LNCAP (cell line): ENCODE measurements at regions not wholly inside any gene's neighbourhood (a gene's known extent, or its start where the extent isn't known, plus 50 kb on each side); places are given as distances from the start of the nearest gene placed in this dataset.

ENCODE experiments used
- TF ChIP-seq, protein P1 (sequence below): fragments of 450-650 bp; IDR thresholded peaks from 2 replicates; pipeline ENCODE4 v1.5.1; 2017; ENCODE audit warnings: mild to moderate bottlenecking

DNA sequence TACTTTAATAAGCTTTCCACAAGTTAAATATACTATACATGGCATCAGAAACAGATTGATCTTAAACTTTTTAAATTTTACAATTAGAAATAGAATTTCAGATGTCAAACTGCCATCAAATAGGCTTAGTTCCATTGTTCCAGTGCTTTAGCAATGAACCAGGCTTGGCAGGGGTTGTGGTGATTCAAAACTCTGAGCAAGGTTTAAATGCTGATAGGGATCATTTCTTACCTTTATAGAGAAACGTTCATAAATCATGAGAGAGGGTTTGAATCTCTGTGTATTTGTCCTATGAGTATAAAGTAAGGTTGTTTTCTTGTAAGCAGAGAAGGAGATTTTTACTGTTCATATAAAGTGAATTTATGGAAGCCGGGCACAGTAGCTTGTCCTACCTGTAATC is 794.5 kb upstream of the TBX3 start:
- TF ChIP-seq, protein P1, sequence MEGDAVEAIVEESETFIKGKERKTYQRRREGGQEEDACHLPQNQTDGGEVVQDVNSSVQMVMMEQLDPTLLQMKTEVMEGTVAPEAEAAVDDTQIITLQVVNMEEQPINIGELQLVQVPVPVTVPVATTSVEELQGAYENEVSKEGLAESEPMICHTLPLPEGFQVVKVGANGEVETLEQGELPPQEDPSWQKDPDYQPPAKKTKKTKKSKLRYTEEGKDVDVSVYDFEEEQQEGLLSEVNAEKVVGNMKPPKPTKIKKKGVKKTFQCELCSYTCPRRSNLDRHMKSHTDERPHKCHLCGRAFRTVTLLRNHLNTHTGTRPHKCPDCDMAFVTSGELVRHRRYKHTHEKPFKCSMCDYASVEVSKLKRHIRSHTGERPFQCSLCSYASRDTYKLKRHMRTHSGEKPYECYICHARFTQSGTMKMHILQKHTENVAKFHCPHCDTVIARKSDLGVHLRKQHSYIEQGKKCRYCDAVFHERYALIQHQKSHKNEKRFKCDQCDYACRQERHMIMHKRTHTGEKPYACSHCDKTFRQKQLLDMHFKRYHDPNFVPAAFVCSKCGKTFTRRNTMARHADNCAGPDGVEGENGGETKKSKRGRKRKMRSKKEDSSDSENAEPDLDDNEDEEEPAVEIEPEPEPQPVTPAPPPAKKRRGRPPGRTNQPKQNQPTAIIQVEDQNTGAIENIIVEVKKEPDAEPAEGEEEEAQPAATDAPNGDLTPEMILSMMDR, result no peak

DNA sequence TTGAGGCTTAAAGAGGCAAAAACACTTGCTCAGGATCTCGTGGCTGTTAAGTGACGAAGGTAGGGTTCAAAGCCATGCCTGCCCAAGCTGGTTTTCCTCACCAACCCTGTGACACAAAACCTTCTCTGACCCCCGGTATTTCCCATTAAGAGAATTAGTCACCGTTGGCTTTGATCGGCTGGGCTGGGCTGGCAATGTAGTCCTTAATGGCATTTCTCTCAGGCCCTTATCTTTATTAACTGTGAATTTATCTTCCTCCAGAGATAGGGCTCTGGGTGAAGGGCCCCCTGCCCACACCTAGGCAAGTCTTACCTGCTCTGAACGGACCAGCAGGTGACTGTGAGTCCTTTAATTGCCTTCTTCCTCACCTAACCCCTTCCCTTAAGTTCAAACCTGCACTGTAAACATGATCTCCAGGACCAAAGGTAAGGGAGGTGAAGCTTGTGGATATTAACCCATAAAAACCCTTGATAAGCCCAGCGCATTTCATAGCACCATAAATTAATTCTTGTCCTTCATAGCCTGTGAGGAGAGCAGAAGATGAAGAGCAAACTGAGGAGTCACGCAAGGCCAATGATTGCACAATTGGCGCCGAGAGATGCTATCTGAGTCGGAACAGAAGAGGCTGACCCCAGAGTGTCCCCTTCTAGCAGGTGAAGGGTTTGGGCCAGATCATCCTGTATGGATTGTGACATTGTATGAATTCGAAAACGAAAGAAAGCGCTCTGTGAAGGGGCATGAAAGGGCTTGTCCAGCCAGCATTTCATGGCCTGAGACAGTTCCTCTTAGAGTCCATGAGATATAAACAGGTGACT is 790.8 kb upstream of the TBX3 start:
- TF ChIP-seq, protein P1, result no peak

DNA sequence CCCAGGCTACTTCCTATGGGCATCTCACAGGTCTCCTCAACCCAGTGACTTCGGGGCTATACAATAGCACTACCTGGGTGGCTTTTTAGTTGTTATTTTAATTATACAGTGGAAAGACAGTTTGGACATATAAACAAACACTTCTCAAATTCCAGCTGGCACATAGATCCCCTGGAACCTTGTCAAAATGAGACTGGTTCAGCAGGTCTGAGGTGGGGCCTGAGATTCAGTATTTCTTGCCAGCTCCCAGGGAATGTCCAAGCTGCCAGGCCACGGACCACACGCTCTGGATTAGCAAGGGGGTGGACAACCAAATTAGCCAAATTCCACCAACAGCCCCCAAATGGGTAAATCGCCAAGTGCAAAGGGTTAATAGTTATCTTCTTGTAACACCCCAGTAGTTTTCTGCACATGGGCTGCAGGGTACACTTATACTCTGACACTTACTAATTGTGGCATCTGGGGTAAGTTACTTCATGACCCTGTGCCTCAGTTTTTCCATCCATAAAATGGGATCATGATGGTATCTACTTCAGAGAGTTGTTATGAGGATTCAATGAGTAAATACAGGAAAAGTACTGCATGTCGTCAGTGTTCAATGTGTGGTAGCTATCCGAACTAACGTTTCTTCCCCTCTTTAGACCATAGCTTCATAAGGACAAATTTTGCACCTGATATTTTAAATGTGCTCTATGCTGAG is 789.4 kb upstream of the TBX3 start:
- TF ChIP-seq, protein P1, result no peak

DNA sequence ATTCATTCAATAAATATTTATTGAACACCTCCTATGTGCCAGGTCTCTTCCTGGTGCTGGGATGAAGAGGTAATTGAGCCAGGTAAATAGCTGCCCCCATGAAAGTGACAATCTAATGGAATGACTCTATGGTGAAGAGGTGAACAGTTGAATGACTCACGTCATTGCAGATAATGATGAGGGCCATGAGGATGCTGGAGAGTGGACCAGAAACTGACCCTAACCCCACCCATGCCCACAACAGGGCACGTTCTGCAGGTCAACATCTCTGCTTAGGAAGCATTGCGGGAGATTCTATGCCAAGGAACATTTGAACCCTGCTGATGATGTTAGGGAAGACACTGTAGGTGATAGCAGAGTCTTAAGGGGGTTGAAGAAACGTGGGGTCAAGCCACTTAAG is 788.9 kb upstream of the TBX3 start:
- TF ChIP-seq, protein P1, result no peak

DNA sequence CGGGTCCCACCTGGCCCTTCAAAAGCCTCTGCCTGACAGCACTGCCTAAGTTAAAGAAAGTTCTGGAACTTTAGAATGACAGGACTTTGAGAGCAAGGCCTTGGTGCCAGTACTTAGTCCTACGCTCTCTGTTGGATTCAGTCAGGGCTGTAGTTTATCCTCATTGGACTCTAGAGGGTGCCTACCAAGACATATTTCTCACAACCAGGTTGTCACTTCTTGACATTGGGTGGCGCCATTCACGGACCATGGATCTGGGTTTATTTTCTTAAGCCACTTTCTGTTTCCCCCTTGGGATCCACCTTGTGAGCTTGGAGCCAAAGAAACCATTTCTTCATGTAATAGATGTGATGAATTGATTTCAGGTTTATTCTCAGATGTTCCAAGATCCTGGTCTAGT is 787.0 kb upstream of the TBX3 start:
- TF ChIP-seq, protein P1, result no peak

DNA sequence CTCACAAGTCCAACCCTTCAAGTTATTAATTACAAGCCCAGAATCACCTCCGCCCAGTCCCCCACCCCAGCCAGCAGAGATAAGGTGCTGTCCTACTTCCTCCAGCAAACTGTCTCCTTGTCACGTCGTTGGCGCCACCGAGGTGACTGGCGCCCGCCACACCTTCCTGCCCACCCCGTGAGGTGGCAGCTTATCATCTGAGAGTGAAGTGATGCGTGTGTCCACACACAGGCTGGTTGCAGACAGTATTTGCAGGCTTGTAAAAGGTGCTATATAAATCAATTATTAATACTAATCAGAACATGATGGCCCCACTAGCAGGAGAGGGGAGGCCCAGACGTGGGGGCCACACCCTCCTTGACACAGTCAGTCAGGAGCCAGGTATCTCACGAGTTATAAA is 786.6 kb upstream of the TBX3 start:
- TF ChIP-seq, protein P1, result no peak

DNA sequence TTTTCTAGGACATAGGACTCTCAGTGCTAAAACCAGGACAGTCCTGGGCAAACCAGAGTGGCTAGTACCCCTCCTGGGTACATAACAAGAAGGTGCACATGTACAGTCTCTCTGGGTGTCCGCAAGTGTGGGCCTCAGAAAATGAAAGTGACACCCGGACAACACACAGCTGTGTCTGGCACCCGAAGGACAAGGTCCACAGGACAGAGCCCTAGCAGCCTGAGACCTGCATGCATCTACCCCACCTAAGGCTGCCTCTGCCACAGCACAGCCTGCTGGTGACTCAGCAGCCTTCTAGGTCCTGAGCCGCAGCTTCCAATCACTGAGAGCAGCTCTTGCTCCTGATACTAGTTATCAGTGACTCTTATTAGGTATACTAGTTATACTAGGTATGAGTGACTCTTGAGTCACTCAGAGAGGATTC is 784.1 kb upstream of the TBX3 start:
- TF ChIP-seq, protein P1, result no peak
